HG03521 (cell line): ENCODE measurements at regions not wholly inside any gene's neighbourhood (a gene's known extent, or its start where the extent isn't known, plus 50 kb on each side); places are given as distances from the start of the nearest gene placed in this dataset.
"Not testable (repeated sequence)": the region's sequence is repeated elsewhere in the genome, so short reads cannot be mapped to it uniquely, and the experiment has no call there.

ENCODE experiments used
- ATAC-seq: cut with Tn5 transposase; IDR thresholded peaks from one replicate; pipeline ENCODE4 v1.9.1; 2021; ENCODE audit warnings: mild to moderate bottlenecking, moderate library complexity; ENCODE audit not compliant: unreplicated experiment

DNA sequence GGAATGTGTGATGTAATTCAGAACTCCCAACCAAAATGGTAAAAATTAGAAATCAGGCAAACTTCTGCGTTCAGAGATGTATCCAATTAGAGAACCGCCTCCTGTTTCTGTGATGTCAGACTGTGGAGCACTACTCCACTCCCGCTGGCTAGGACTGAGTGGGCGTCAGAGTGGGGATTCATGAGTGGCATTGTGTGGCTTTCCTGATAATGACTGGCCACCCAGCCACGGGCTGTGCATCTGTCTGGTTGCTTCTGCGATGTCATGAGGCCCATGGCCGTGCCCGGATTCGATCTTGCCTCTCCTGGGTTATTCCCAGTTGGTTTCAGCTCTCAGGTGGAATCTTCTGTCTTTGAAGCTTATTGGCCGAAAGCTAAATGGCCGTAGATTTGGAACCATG lies 87.1 kb upstream of the KCNA1 start:
- no peak for ATAC-seq

DNA sequence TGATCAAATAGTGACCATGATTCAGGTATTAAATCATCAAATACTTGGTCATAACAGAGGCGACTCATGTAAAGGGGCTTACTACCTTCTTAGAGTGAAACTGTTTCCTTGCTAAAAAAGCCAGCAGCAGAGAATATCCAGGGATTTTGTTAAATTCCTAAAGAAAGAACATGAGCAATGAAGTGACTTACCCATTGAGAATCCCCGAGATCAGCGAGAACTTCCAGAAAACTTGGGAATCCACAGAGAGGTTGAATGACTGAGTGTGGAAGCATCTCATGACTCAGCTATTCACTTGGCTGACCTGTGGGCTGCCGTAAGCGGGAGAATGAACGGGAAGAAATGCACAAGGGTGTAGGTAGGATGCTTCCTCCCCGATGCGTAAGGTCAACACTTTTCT lies 85.3 kb upstream of the KCNA1 start:
- ATAC-seq = no peak

DNA sequence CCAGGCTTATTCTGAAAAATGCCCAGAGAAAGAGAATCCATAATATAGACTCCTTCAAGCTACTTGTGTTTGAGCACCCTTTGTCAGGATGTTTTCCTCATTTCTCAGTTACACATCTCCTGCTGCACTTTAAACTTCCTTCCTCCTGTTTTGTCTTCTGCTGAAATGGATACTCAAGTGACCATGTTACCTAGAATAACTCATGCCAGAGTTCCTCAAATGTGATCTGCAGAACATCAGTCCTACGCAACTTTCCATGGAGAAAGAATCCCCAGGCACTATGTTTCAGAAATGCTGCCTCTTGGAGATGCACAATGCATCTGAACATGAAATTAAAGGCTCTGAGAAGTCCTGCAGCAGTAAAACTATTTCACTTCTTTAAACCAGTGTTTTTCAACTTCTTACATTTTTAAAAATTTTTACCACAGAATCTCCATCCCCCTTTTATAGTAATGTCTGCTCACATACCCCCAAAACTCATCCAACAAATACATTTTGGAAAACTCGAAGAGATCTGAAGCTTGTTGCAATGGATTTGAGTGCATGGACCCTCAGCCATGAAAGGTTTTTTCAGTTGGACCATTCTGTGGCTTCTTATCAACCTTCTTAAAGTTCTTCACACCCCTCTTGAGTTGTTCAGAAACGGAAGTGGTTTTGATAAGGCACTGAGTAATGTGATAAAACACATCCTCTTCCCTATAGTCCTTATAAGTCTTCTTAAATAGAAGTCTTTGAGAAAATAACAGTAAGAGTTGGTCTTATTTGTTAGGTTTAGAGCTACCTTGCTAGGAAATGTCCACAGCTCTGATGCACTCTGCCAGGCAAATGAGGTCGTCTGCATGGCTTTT lies 84.5 kb upstream of the KCNA1 start:
- ATAC-seq = no peak

DNA sequence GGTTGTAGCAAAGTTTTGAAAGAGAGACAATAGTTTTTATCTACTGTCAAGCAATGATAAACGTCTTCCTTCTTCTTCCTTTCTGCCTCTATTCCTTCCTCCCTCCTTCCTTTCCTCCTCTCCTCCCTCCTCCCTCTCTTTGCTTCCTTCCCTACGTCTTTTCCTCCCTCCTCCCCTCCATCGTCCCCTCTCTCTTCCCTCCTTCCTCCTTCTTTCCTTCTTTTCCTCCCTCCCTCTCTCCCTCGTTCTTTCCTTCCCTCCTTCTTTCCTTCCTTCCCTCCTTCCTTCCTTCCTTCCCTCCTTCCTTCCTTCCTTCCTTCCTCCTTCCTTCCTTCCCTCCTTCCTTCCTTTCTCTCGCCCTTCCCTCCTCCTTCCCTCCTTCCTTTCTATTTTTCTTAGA lies 82.8 kb upstream of the KCNA1 start:
- no peak for ATAC-seq

DNA sequence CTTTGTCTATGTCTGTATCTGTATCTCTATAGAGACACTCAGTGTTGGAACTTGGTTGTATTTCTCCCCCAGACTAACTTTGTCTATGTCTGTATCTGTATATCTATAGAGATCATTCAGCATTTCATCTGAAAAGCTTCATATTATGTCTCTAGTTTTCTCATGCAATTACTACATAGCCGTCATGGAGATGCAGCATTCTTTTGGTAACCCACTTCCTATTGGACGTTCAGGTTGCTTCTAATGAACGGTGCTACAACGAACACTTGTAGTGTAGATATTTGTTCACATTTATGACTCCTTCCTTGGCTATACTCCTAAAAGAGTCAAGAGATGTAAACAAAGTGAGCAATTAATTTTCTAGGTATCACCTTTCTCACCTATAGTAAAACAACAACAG lies 81.5 kb upstream of the KCNA1 start:
- no peak for ATAC-seq

DNA sequence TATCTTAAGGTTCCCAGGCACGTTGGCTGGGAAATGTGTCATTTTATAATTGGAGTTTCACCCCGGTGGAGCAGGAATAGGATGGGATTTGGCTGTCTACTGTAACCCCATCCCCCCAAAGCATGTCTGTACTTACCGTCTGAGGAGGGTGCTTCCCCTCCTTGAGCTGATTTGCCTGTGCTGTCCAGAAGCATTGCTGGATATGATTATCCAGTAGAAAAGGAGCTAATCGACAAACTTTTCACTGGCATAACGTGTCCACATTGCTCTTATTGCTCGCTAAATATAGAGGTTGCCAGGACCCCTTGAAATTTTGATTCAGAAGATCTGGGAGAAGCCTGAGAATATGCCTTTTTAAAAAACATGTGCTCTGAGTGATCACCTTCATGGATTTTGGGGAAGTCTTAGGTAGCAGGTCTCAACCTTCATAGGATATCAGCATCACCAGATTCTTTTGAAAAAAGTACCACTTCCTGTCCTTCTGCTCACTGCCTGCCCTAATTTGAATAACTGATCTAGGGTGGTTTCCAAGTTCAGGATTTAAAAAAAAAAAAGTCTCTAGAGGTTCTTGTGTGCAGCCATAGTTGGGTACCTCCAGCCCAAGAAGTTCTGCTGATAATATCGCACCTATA lies 80.4 kb upstream of the KCNA1 start:
- ATAC-seq = peak; percentile 53

DNA sequence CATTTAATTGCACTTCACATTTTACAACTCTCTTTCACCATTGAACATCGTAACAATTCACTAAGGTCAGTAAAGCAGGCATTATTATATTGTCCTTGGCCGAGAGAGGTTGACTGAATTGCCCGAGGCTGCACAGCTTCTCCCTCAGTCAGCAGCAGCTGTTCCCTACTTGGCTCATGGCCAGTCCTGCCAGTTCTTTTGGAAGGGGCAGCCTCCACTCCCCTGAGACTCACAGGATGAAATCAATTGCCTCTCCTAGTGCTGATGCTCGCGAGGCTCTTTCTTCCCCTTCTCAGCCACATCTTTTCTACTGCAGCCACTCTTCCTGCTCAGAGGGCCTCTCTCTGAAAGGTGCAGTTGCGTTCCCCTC lies 79.9 kb upstream of the KCNA1 start:
- peak; percentile 3 for ATAC-seq

DNA sequence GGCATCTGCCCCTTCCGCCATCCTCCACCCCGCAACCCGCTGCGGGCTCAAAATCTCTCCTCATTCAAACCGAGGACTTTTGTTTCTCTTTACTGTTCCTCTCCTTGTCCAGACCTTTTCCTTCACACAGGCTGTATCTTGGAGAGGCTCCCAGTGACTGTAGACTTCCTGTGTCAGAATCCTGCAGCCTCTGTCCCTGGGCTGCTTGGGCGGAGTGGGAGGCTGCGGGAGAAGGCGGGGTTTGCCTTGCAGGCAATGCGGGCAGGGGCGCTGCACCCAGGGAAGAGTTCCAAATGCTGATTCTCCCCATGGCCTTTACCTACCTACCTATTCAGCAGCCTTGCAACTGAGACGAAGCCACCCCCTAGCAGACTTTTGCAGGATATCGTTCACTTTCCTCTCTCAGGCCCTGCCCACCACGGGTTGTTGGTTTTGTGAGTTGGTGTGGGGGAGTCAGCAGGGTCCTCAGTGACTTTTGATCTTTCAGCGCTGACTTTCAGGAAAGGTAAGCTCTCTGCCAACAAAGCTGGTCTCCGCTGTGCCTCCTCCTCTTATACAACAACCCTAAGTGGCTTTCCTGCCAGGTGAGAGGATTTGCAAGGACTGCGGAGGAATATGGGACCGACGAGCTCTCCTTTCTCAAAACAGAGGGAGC lies 79.0 kb upstream of the KCNA1 start:
- ATAC-seq = no peak

DNA sequence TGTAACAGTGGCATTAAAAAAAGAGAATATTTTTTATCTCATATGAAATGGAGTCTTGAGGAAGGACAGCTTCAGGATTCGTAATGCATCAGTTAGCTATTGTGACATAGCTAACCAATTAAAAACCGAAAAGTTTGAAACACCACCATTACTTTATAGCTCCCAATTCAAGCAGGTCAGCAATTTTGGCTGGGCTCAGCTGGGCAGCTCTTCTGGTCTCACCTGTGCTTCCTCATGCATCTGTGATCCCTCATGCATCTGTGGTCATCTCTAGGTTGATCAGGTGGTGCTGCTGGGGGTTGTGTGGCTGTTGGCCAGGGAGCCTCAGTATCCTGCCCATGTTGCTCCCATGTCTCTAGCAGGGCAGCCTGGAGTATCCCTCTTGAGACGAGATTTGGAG lies 76.7 kb upstream of the KCNA1 start:
- no peak for ATAC-seq

DNA sequence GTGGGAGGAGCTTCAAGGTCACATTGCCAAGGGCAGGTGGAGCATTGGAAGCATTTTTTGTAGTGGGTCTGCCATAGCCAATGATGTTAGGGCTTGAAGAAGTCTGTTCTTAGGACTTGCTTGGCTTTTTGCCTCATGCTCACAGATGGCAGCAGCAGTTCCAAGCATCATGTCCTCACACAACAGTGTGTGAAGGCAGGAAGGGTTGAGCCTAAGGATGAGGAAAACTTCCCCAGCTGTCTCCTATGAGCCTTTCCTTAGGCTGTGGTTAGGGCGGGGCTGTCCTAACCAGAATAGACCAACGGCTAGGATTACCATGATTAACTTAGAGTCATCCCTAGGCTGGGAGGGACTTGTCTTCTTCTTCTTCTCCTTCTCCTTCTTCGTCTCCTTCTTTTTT lies 76.2 kb upstream of the KCNA1 start:
- ATAC-seq = no peak

DNA sequence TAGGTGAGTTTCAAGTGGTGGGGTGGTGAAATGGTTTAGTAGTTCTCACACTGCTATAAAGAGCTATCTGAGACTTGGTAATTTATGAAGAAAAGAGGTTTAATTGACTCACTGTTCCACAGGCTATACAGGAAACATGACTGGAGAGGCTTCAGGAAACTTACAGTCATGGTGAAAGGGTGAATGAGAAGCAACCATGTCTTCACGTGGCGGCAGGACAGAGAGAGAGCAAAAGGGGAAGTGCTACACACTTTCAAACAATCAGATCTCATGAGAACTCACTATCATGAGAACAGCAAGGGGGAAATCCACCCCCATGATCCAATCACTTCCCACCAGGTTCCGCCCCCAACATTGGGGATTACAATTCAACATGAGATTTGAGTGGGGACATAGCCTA lies 67.3 kb upstream of the KCNA1 start:
- not testable (repeated sequence) for ATAC-seq

DNA sequence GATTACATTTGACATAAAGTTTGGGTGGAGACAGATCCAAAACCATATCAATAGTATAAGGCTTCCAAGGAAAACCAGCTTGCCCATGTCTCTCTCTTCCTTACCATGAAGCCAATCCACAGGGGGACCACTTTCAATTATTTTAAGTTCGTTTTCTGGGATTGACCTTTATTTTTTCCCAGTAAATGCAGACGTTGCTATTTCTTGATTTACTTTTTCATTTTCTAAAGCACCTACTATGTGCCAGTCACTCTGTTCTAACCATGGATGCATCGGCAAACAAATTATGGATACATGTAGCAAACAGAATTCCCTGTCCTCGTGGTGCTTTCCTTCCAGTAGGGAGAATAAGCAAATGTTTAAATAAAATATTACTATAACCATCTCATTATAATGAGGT lies 65.8 kb upstream of the KCNA1 start:
- no peak for ATAC-seq

DNA sequence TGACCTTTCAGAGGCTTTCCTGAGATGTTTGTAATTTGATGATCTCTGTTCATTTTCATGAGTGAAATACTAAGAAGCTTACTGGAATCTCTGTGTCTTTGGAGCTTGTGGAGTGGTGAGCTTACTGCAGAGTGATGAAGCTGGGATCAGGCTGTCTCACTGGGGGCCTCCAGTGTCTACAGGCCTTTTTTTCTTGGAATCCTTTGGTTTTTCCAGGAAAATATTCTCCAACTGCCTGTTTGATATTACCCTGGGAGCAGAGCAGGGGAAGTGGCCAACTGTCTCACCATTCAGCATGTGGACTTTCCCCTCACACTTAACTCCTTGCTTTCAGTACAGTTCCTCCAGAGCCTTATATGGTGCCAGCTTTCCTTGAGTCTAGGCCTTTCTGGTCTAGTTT lies 62.0 kb upstream of the KCNA1 start:
- no peak for ATAC-seq

DNA sequence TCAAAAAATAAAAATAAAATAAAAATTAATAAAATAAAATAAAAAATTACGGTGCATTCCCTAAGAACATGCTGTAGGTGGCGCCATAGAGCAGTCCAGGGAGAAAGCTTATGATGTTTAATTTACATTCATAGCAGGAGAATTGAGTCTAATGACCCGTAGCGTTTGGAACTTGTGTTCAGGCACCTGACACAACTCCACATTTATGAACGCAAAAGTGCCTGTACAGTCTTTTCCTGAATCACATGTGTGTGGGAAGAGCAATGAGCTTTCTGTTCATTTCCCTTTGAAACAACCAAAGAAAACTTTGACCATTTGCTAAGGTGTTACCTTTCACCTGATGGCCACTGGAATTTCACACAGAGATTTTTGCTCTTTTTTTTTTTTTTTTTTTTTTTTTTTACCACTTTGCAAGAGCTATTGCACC lies 60.6 kb upstream of the KCNA1 start:
- no peak for ATAC-seq

DNA sequence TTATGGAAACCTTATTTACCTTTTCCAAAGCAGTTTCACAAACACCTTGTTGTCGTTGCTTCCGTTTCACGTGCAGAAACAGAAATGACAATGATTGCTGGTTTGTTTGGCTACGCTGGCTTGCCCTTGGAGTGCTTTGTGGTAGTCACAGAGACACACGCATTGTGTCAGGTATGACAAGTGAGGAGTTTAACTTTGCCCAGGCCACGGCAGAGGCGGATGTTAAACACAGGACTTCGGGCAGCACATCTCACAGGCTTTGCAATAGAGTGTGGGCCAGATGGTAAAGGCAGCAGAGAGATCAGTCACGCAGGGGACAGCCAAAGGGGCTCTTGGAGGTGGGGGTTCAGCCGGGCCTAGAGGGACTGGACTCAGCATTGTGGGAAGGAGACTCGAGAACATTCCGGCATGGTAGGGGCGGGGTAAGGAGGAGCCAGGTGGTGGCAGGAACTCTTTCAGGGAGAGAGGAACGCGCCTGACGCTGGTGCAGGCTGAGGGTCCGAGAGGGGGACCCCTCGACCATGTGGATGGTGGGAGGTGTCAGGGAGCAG lies 59.8 kb upstream of the KCNA1 start:
- no peak for ATAC-seq

DNA sequence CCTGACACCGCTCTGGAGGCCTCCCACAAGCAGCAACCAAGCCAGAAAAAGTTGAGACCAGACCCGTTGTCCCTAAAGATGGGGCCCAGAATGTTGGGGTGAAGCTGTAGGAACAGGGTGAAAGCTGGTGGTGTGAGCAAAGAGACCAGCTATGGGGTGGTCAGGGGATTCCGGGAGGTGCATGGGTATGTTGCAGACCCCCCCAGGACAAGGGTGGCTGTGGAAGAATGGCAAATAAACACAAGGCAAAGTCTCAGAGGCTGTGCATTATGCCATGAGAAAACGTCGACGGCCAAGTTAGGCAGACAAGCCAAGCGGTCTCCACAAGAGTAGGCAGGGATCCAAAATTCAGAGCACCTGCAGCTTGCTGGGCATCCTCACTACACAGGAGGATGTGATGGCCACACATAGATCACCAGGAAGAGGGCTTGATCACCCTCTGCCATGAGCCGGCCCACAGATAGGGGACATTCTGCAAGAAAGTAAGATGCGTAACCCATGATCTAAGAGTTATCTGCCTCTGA lies 58.8 kb upstream of the KCNA1 start:
- ATAC-seq = no peak

DNA sequence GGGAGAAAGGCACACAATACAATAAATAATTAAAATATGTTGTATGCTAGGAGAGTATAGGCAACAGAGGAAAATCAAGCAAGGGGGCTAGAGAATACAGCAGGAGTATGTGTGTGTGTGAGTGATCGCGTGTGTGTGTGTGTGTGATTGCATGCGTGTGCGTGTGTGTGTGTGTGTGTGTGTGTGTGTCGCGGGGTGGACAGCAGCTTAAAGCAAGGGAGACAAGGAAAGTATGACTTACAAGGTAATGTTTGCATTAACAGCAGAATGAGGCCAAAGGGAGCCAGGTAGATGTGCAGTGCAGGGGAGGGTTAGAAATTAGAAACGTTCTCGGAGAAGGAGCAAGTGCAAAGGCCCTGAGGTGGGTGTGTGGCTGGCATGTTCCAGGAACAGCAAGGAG lies 57.4 kb upstream of the KCNA1 start:
- ATAC-seq = no peak

DNA sequence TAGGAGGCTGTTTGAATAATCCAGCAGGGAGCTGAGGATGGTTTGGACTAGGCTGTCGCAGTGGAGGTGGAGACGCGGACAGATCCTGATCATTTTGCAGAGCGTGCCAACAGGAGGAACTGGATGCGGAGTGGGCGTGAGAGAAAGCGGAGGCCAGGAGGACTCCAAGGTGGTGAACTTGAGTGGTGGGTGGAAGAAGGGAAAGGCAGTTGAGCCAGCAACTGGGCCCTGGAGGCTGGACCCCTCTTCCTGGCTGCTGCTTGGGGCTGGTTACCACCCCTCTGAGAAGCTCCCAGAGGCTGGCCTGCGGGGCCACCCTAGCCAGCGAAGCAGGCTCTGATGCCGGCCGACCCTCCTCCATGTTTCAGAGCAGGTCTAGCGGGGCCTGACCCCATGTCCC lies 56.8 kb upstream of the KCNA1 start:
- ATAC-seq = no peak

DNA sequence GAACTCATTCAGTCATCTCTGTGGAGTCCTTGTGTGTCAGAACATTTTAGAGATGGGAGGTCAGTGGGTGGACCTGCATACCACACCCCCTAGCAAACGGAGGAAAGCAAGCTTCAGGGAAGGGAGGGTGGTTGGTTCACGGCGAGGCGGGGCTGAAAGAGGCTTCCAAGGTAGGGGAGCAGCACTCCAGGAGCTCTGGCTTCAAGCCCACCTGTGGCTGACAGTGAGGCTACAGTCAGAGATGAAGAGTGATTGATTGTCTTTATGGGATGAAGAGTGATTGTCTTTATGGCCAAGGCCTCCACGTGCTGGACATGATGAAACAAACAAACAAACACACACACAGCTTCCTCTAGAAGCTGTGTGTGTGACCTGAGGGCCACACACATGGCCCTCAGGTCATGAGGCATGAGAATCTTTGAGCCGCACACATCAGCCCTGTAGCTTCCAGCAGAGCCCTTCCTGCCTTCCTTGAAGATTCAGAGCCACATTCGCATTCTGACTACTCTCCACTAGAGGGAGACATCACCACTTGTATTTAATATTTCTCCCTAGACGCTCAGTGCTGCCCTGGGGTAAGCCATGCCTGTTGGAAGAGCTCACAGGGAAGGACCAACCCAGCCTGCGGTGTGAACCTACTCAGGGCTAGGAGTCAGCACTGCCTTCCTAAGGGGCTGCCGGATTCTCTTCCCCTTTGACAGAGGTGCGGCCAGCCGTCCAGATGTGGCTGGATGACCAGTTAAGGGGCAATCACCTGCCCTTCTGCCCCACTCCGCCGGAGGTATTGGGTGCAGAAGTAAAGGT lies 54.4 kb upstream of the KCNA1 start:
- ATAC-seq = peak; percentile 44

DNA sequence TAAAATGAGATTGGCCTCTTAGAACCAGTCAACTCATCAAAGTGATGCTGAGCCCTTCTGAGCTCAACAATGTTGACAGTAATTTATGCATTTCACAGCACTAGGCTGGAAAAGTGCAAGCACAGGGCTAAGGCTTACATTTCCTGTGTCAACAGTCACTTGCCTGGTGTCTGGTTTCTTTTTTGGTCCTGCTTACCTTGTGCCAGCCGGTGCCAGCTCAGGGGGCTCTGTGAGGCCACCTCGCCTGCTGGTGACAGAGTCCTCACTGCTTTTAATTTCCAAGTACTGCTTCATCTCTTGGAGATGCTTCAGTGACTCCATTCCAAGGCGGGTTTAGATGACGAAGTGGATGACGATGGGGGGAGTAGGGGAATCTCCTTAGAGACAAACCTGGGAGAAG lies 53.1 kb upstream of the KCNA1 start:
- ATAC-seq = no peak
